ENCODE measurements at regions not wholly inside any gene's neighbourhood (a gene's known extent, or its start where the extent isn't known, plus 50 kb on each side); places are given as distances from the start of the nearest gene placed in this dataset.

DNA sequence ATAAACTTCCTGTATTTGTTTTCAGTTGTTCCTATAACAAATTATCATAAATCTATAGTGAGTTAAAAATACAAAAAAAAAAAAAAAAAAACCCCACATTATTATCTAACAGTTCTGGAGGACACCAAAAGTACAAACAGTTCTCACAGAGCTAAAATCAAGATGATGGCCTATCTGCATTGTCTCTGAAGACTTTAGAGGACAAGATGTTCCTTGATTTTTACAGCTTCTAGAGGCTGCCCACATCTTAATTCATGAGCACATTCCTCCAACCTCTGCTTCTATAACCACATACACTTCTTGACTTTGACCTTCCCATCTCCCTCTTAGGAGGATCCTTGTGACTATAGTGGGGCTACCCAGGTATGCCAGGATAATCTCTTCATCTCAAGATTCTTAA lies 806.1 kb downstream of the LTN1 start:
- TF ChIP-seq, protein P1, sequence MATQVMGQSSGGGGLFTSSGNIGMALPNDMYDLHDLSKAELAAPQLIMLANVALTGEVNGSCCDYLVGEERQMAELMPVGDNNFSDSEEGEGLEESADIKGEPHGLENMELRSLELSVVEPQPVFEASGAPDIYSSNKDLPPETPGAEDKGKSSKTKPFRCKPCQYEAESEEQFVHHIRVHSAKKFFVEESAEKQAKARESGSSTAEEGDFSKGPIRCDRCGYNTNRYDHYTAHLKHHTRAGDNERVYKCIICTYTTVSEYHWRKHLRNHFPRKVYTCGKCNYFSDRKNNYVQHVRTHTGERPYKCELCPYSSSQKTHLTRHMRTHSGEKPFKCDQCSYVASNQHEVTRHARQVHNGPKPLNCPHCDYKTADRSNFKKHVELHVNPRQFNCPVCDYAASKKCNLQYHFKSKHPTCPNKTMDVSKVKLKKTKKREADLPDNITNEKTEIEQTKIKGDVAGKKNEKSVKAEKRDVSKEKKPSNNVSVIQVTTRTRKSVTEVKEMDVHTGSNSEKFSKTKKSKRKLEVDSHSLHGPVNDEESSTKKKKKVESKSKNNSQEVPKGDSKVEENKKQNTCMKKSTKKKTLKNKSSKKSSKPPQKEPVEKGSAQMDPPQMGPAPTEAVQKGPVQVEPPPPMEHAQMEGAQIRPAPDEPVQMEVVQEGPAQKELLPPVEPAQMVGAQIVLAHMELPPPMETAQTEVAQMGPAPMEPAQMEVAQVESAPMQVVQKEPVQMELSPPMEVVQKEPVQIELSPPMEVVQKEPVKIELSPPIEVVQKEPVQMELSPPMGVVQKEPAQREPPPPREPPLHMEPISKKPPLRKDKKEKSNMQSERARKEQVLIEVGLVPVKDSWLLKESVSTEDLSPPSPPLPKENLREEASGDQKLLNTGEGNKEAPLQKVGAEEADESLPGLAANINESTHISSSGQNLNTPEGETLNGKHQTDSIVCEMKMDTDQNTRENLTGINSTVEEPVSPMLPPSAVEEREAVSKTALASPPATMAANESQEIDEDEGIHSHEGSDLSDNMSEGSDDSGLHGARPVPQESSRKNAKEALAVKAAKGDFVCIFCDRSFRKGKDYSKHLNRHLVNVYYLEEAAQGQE (IDR thresholded peaks at IDR 0.05; ENCODE audit: insufficient read depth in 1 of 2, low read depth in 2 of 2, low read length in 1 of 2): no peak
- TF ChIP-seq, protein P2, sequence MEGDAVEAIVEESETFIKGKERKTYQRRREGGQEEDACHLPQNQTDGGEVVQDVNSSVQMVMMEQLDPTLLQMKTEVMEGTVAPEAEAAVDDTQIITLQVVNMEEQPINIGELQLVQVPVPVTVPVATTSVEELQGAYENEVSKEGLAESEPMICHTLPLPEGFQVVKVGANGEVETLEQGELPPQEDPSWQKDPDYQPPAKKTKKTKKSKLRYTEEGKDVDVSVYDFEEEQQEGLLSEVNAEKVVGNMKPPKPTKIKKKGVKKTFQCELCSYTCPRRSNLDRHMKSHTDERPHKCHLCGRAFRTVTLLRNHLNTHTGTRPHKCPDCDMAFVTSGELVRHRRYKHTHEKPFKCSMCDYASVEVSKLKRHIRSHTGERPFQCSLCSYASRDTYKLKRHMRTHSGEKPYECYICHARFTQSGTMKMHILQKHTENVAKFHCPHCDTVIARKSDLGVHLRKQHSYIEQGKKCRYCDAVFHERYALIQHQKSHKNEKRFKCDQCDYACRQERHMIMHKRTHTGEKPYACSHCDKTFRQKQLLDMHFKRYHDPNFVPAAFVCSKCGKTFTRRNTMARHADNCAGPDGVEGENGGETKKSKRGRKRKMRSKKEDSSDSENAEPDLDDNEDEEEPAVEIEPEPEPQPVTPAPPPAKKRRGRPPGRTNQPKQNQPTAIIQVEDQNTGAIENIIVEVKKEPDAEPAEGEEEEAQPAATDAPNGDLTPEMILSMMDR (IDR thresholded peaks at IDR 0.05): no peak
- TF ChIP-seq SIN3A (IDR thresholded peaks at IDR 0.05; ENCODE audit: borderline replicate concordance, insufficient read depth, low read depth, low read length) (no peak), TCF7L2 (IDR thresholded peaks at IDR 0.05; ENCODE audit: low read depth, low read length) (no peak), POLR2AphosphoS5 (IDR thresholded peaks at IDR 0.05; ENCODE audit: low read depth, low read length) (no peak)
- H3K27me3 ChIP-seq (ENCODE audit: control insufficient read depth, insufficient read depth, low read length): no peaks in the 10 kb centered on the region
- no peak for DNase-seq (ENCODE audit: low read depth, low spot score)
- ATAC-seq: no peak
- intact Hi-C loops (cut with micrococcal nuclease; ENCODE audit: unreplicated experiment) (no loop called here), in situ Hi-C loops (cut with HindIII; ENCODE audit: low pct_unique_long_range_greater_than_20kb, low sequenced_read_pairs) (no loop called here)
- CTCF ChIA-PET: no interaction called here
- no peaks in the 10 kb centered on the region for H3K4me1 ChIP-seq (ENCODE audit: control insufficient read depth, insufficient read depth, low read length)
- POLR2A ChIA-PET: no interaction called here
- no peak overlapping the region for H3K27ac ChIP-seq (ENCODE audit: low read length)
- no peaks in the 10 kb centered on the region for H3K36me3 ChIP-seq (ENCODE audit: control insufficient read depth, insufficient read depth, low read length)
- H3K4me3 ChIP-seq (ENCODE audit: low read depth in 2 of 2, low read length in 2 of 2): no peak overlapping the region
- no TSS peak for BruUV-seq (replicated peaks)
- no peaks in the 10 kb centered on the region for H3K9me3 ChIP-seq (ENCODE audit: control insufficient read depth, insufficient read depth, low read depth, low read length)

DNA sequence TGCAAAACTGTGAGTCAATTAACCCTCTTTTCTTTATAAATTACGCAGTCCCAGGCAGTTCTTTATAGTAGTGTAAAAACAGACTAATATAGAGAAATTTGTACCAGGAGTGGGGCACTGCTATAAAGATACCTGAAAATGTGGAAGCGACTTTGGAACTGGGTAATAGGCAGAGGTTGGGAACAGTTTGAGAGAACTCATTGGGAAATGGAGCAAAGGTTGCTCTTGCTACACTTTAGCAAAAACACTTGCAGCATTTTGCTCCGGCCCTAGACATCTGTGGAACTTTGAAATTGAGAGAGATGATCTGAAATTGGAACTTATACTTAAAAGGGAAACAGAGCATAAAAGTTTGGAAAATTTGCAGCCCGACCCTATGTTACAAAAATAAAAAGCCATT lies 810.9 kb downstream of the LTN1 start:
- no peak for TF ChIP-seq TCF7L2 (IDR thresholded peaks at IDR 0.05; ENCODE audit: low read depth, low read length)
- TF ChIP-seq, protein P1 (IDR thresholded peaks at IDR 0.05; ENCODE audit: insufficient read depth in 1 of 2, low read depth in 2 of 2, low read length in 1 of 2): no peak
- TF ChIP-seq SIN3A (IDR thresholded peaks at IDR 0.05; ENCODE audit: borderline replicate concordance, insufficient read depth, low read depth, low read length): no peak
- no peak for TF ChIP-seq POLR2AphosphoS5 (IDR thresholded peaks at IDR 0.05; ENCODE audit: low read depth, low read length)
- TF ChIP-seq, protein P2 (IDR thresholded peaks at IDR 0.05): no peak
- intact Hi-C loops (cut with micrococcal nuclease; ENCODE audit: unreplicated experiment) (no loop called here), in situ Hi-C loops (cut with HindIII; ENCODE audit: low pct_unique_long_range_greater_than_20kb, low sequenced_read_pairs) (no loop called here)
- ATAC-seq (no peak), DNase-seq (ENCODE audit: low read depth, low spot score) (no peak)
- no peaks in the 10 kb centered on the region for H3K9me3 ChIP-seq (ENCODE audit: control insufficient read depth, insufficient read depth, low read depth, low read length)
- H3K27ac ChIP-seq (ENCODE audit: low read length): no peak overlapping the region
- H3K27me3 ChIP-seq (ENCODE audit: control insufficient read depth, insufficient read depth, low read length): no peaks in the 10 kb centered on the region
- no peaks in the 10 kb centered on the region for H3K36me3 ChIP-seq (ENCODE audit: control insufficient read depth, insufficient read depth, low read length)
- BruUV-seq (replicated peaks): no TSS peak
- no peak overlapping the region for H3K4me3 ChIP-seq (ENCODE audit: low read depth in 2 of 2, low read length in 2 of 2)
- ChIA-PET POLR2A (no interaction called here), CTCF (no interaction called here)
- H3K4me1 ChIP-seq (ENCODE audit: control insufficient read depth, insufficient read depth, low read length): no peaks in the 10 kb centered on the region
